CD14-positive monocyte (primary cell): ENCODE measurements at regions not wholly inside any gene's neighbourhood (a gene's known extent, or its start where the extent isn't known, plus 50 kb on each side); places are given as distances from the start of the nearest gene placed in this dataset.

Experiments
- DNase-seq, 3 donors: peaks; one replicate each; pipeline ENCODE4 v3.0.0-alpha.2; 2011 to 2022
- H2AFZ ChIP-seq: 2 replicates; pipeline ENCODE4 v1.6.0; 2012; ENCODE audit warnings: mild to moderate bottlenecking, low read depth, low read length, inconsistent platforms; ENCODE audit not compliant: insufficient read depth, poor library complexity, severe bottlenecking
- H3K27ac ChIP-seq, 2 donors: 1 replicate in 1 of 2; 2 replicates in 1 of 2; pipeline ENCODE4 v1.5.1; 2012 to 2013; ENCODE audit warnings: low read length in 2 of 2, control low read depth in 1 of 2, inconsistent platforms in 1 of 2, low read depth in 1 of 2, mild to moderate bottlenecking in 1 of 2
- H3K27me3 ChIP-seq, 2 donors: one replicate each; pipeline versions ENCODE4 v1.6.0 to v1.6.1; 2011 to 2013; ENCODE audit warnings: low read length in 2 of 2; ENCODE audit not compliant: control insufficient read depth in 2 of 2, insufficient read depth in 2 of 2
- H3K36me3 ChIP-seq, 2 donors: replicated peaks in 1 of 2; 1 replicate in 1 of 2; 2 replicates in 1 of 2; pipeline versions ENCODE4 v1.5.1 to v1.6.1; 2012 to 2013; ENCODE audit warnings: low read length in 2 of 2, control low read depth in 1 of 2, inconsistent platforms in 1 of 2, mild to moderate bottlenecking in 1 of 2; ENCODE audit not compliant: insufficient read depth in 2 of 2, control insufficient read depth in 1 of 2
- H3K4me1 ChIP-seq, 2 donors: 1 replicate in 1 of 2; 2 replicates in 1 of 2; pipeline versions ENCODE4 v1.5.1 to v1.6.1; 2012 to 2013; ENCODE audit warnings: low read length in 2 of 2, control low read depth in 1 of 2, inconsistent platforms in 1 of 2, mild to moderate bottlenecking in 1 of 2, moderate library complexity in 1 of 2; ENCODE audit not compliant: insufficient read depth in 2 of 2, control insufficient read depth in 1 of 2
- H3K4me2 ChIP-seq: replicated peaks from 2 replicates; pipeline ENCODE3; 2012; ENCODE audit warnings: low read length, moderate library complexity, mild to moderate bottlenecking; ENCODE audit not compliant: poor library complexity, severe bottlenecking; ENCODE audit errors: extremely low read depth
- H3K4me3 ChIP-seq, 3 experiments: fragments of 200-600 bp in 1 of 3; sonication (generic) in 1 of 3; replicated peaks in 1 of 3; 1 replicate in 2 of 3; 2 replicates in 1 of 3; pipeline ENCODE4 v1.5.1; 2011 to 2013; ENCODE audit warnings: low read length in 3 of 3, mild to moderate bottlenecking in 3 of 3, control low read depth in 2 of 3, low read depth in 2 of 3, inconsistent platforms in 1 of 3, moderate library complexity in 1 of 3
- H3K79me2 ChIP-seq: 2 replicates; pipeline ENCODE4 v1.6.0; 2012; ENCODE audit warnings: mild to moderate bottlenecking, control low read depth, inconsistent platforms, low read length, moderate library complexity; ENCODE audit not compliant: insufficient read depth
- H3K9ac ChIP-seq: 2 replicates; pipeline ENCODE4 v1.6.0; 2017; ENCODE audit warnings: low read length, mild to moderate bottlenecking; ENCODE audit not compliant: insufficient read depth, poor library complexity, severe bottlenecking
- H3K9me3 ChIP-seq, 2 donors: replicated peaks in 1 of 2; 1 replicate in 1 of 2; 2 replicates in 1 of 2; pipeline versions ENCODE4 v1.5.1 to v1.6.1; 2012 to 2013; ENCODE audit warnings: low read length in 2 of 2, control low read depth in 1 of 2; ENCODE audit not compliant: control insufficient read depth in 1 of 2, insufficient read depth in 1 of 2
- H4K20me1 ChIP-seq: 2 replicates; pipeline ENCODE4 v1.6.0; 2012; ENCODE audit warnings: mild to moderate bottlenecking, low read length, control low read depth, moderate library complexity; ENCODE audit not compliant: insufficient read depth
- H3K27ac Mint-ChIP-seq, 7 donors: one replicate each; pipeline ENCODE4 v1.8.0; 2020; ENCODE audit warnings: mild to moderate bottlenecking in 7 of 7, mixed read lengths in 7 of 7, moderate library complexity in 6 of 7, inconsistent platforms in 2 of 7
- H3K27me3 Mint-ChIP-seq, 3 donors: one replicate each; pipeline ENCODE4 v1.8.0; 2021 to 2022; ENCODE audit warnings: low read depth in 3 of 3, mild to moderate bottlenecking in 3 of 3, mixed read lengths in 3 of 3, moderate library complexity in 3 of 3, inconsistent platforms in 1 of 3
- H3K36me3 Mint-ChIP-seq, 2 donors: one replicate each; pipeline ENCODE4 v1.8.0; 2020; ENCODE audit warnings: mixed read lengths in 2 of 2, inconsistent platforms in 1 of 2, mild to moderate bottlenecking in 1 of 2
- H3K4me1 Mint-ChIP-seq: one replicate; pipeline ENCODE4 v1.8.0; 2020; ENCODE audit warnings: mild to moderate bottlenecking, mixed read lengths
- H3K4me3 Mint-ChIP-seq, 2 donors: one replicate each; pipeline ENCODE4 v1.8.0; 2020; ENCODE audit warnings: mild to moderate bottlenecking in 2 of 2, mixed read lengths in 2 of 2, moderate library complexity in 1 of 2
- H3K9me3 Mint-ChIP-seq, 7 donors: one replicate each; pipeline ENCODE4 v1.8.0; 2020 to 2022; ENCODE audit warnings: mixed read lengths in 7 of 7, mild to moderate bottlenecking in 6 of 7, moderate library complexity in 6 of 7, inconsistent platforms in 2 of 7
- CTCF ChIP-seq: fragments of 200-600 bp; IDR thresholded peaks from one replicate; pipeline ENCODE4 v1.8.0; 2022; ENCODE audit warnings: antibody characterized with exemption, mild to moderate bottlenecking
- WGBS: methylation state at CpG from one replicate; pipeline ENCODE4 v1.1.5; 2013; ENCODE audit warnings: missing lambda C conversion rate; ENCODE audit not compliant: insufficient coverage; 5-methylcytosine and 5-hydroxymethylcytosine counted together
- intact Hi-C, 2 donors: fragments of 100-400 bp; cut with micrococcal nuclease; formaldehyde crosslinking; loops; one replicate each; pipeline versions ENCODE4 v1.15.0 to v1.15.1; 2023

- Histone ChIP-seq H3K4me2 (no peak overlapping the region), H4K20me1 (no peaks in the 10 kb centered on the region), H3K4me3 (no peak overlapping the region), H3K27ac (no peak overlapping the region), H2AFZ (no peak overlapping the region), H3K27me3 (no peaks in the 10 kb centered on the region), H3K4me1 (no peaks in the 10 kb centered on the region), H3K9me3 (no peaks in the 10 kb centered on the region), H3K79me2 (no peaks in the 10 kb centered on the region), H3K9ac (no peak overlapping the region), H3K36me3 (no peaks in the 10 kb centered on the region)
- no peak overlapping the region for H3K27ac Mint-ChIP-seq
- WGBS, result no CpG with 5 or more reads among the region's 5 CpGs
- no peak for DNase-seq
- TF ChIP-seq CTCF, result no peak
- H3K4me3 Mint-ChIP-seq, result no peak overlapping the region
- no peaks in the 10 kb centered on the region for H3K4me1 Mint-ChIP-seq
- no peaks in the 10 kb centered on the region for H3K9me3 Mint-ChIP-seq
- intact Hi-C loops, result no loop called here
- H3K27me3 Mint-ChIP-seq, result peaks cover 0 to 2% (median 2%) of the 10 kb centered on the region in 3 donors
- no peaks in the 10 kb centered on the region for H3K36me3 Mint-ChIP-seq
These were observed 583.4 kb upstream of the CDH2 start for GRCh38 chr18:28760299-28760698.

- Histone ChIP-seq H3K4me3 (no peak overlapping the region), H2AFZ (no peak overlapping the region), H3K4me1 (no peaks in the 10 kb centered on the region), H3K9ac (no peak overlapping the region), H3K27me3 (no peaks in the 10 kb centered on the region), H3K9me3 (no peaks in the 10 kb centered on the region), H3K4me2 (no peak overlapping the region), H4K20me1 (no peaks in the 10 kb centered on the region), H3K79me2 (no peaks in the 10 kb centered on the region), H3K36me3 (no peaks in the 10 kb centered on the region), H3K27ac (no peak overlapping the region)
- H3K36me3 Mint-ChIP-seq, result no peaks in the 10 kb centered on the region
- whole genome bisulfite sequencing, result no CpG with 5 or more reads among the region's 3 CpGs
- H3K27ac Mint-ChIP-seq, result no peak overlapping the region
- peaks cover 0 to 3% (median 1%) of the 10 kb centered on the region in 7 donors for H3K9me3 Mint-ChIP-seq
- H3K27me3 Mint-ChIP-seq, result peaks cover 0 to 2% (median 2%) of the 10 kb centered on the region in 3 donors
- DNase-seq, result no peak
- no peak overlapping the region for H3K4me3 Mint-ChIP-seq
- no peak for TF ChIP-seq CTCF
- no peaks in the 10 kb centered on the region for H3K4me1 Mint-ChIP-seq
- intact Hi-C loops, result no loop called here
These were observed 580.6 kb upstream of the CDH2 start for GRCh38 chr18:28757466-28758008.
